CD4-positive, alpha-beta T cell (primary cell): ENCODE measurements at regions not wholly inside any gene's neighbourhood (a gene's known extent, or its start where the extent isn't known, plus 50 kb on each side); places are given as distances from the start of the nearest gene placed in this dataset.

Experiments
- ATAC-seq: fragments of 200-7000 bp; cut with Tn5 transposase; one replicate; pipeline ENCODE4 v1.10.0; 2022; ENCODE audit warnings: mild to moderate bottlenecking; ENCODE audit not compliant: poor library complexity
- CTCF ChIA-PET: fragments of 350-600 bp; sonication (Branson Sonifier 250); formaldehyde crosslinking; loops from one replicate; lab custom pipeline; 2021; ENCODE audit warnings: antibody characterized with exemption, inconsistent platforms; lab: Charles Lee
- POLR2A ChIA-PET: fragments of 350-600 bp; sonication (Branson Sonifier 250); formaldehyde crosslinking; loops from one replicate; lab custom pipeline; 2021; ENCODE audit warnings: antibody characterized with exemption, inconsistent platforms; lab: Charles Lee
- DNase-seq, 14 experiments: peaks; one replicate each; pipeline ENCODE4 v3.0.0-alpha.2; 2013 to 2020; ENCODE audit warnings: mixed read lengths in 2 of 14
- H3K27ac ChIP-seq, 2 donors: one replicate each; pipeline versions ENCODE4 v1.5.1 to v1.7.0; 2013; ENCODE audit warnings: low read length in 2 of 2, low read depth in 1 of 2, mild to moderate bottlenecking in 1 of 2
- H3K27me3 ChIP-seq, 2 experiments: 1 replicate in 1 of 2; 2 replicates in 1 of 2; pipeline versions ENCODE4 v1.6.1 to v1.7.0; 2013; ENCODE audit warnings: low read length in 2 of 2, control low read depth in 1 of 2, mild to moderate bottlenecking in 1 of 2, moderate library complexity in 1 of 2; ENCODE audit not compliant: insufficient read depth in 2 of 2, control insufficient read depth in 1 of 2
- H3K36me3 ChIP-seq: one replicate; pipeline ENCODE4 v1.6.1; 2013; ENCODE audit warnings: low read length, control low read depth; ENCODE audit not compliant: insufficient read depth
- H3K4me1 ChIP-seq: one replicate; pipeline ENCODE4 v1.6.1; 2013; ENCODE audit warnings: low read length, control low read depth; ENCODE audit not compliant: insufficient read depth
- H3K4me3 ChIP-seq: one replicate; pipeline ENCODE4 v1.5.1; 2013; ENCODE audit warnings: mild to moderate bottlenecking, low read length, moderate library complexity
- H3K9me3 ChIP-seq, 2 experiments: 1 replicate in 1 of 2; 2 replicates in 1 of 2; pipeline versions ENCODE4 v1.6.1 to v1.7.0; 2013; ENCODE audit warnings: low read length in 2 of 2, mild to moderate bottlenecking in 2 of 2, control low read depth in 1 of 2, moderate library complexity in 1 of 2; ENCODE audit not compliant: control insufficient read depth in 1 of 2, insufficient read depth in 1 of 2
- H3K27ac Mint-ChIP-seq: one replicate; pipeline ENCODE4 v1.8.0; 2020; ENCODE audit warnings: mixed read lengths
- H3K27me3 Mint-ChIP-seq: one replicate; pipeline ENCODE4 v1.8.0; 2021; ENCODE audit warnings: mixed read lengths
- H3K36me3 Mint-ChIP-seq: one replicate; pipeline ENCODE4 v1.8.0; 2021; ENCODE audit warnings: low read depth, mixed read lengths
- H3K4me1 Mint-ChIP-seq: one replicate; pipeline ENCODE4 v1.8.0; 2021; ENCODE audit warnings: low read depth, mixed read lengths
- H3K4me3 Mint-ChIP-seq: one replicate; pipeline ENCODE4 v1.8.0; 2020; ENCODE audit warnings: mild to moderate bottlenecking, mixed read lengths
- H3K9me3 Mint-ChIP-seq: one replicate; pipeline ENCODE4 v1.8.0; 2020; ENCODE audit warnings: mixed read lengths
- intact Hi-C, 2 experiments: fragments of 100-400 bp; cut with DNase I in 1 of 2; cut with micrococcal nuclease in 1 of 2; formaldehyde crosslinking; loops; one replicate each; pipeline versions ENCODE4 v1.15.1 to v1.9.0; 2023 to 2025; cut with DNase I, micrococcal nuclease
- TF ChIP-seq, protein P1 (sequence below): fragments of 200-600 bp; IDR thresholded peaks from one replicate; pipeline ENCODE4 v1.8.0; 2022; ENCODE audit warnings: antibody characterized with exemption, mild to moderate bottlenecking

DNA sequence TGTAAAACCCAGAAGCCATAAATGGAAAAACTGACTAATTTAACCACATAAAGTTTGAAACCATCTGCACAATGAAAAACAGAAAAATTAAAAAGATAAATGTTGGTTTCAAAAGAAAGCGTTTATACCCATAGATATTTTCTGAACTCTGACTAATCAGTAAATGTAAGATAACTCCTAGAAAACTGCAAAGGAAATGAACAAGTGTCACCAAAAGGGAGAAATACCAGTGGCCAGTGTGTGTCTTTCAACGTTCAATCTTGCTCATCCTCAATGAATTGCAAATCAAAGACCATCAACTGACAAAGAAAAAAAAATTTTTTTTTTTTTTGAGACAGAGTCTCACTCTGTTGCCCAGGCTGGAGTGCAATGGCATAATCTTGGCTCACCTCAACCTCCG, 180.1 kb downstream of the SYK start:
- ChIA-PET POLR2A (no interaction called here), CTCF (interaction anchor here (0.6 kb wide), 1 partner anchor 43 kb away, joined by 3 read pairs; no protein-coding TSS in a partner anchor)
- Histone ChIP-seq H3K4me1 (no peaks in the 10 kb centered on the region), H3K36me3 (no peaks in the 10 kb centered on the region), H3K27ac (no peak overlapping the region), H3K4me3 (no peak overlapping the region), H3K27me3 (peaks cover 0 to 3% of the 10 kb centered on the region in 2 experiments), H3K9me3 (no peaks in the 10 kb centered on the region)
- Mint-ChIP-seq H3K27ac (no peak overlapping the region), H3K9me3 (no peaks in the 10 kb centered on the region), H3K4me3 (no peak overlapping the region), H3K36me3 (no peaks in the 10 kb centered on the region), H3K4me1 (no peaks in the 10 kb centered on the region), H3K27me3 (peaks cover 8% of the 10 kb centered on the region)
- no peak for ATAC-seq
- intact Hi-C loops, result no loop called here
- no peak for DNase-seq
- TF ChIP-seq, protein P1, sequence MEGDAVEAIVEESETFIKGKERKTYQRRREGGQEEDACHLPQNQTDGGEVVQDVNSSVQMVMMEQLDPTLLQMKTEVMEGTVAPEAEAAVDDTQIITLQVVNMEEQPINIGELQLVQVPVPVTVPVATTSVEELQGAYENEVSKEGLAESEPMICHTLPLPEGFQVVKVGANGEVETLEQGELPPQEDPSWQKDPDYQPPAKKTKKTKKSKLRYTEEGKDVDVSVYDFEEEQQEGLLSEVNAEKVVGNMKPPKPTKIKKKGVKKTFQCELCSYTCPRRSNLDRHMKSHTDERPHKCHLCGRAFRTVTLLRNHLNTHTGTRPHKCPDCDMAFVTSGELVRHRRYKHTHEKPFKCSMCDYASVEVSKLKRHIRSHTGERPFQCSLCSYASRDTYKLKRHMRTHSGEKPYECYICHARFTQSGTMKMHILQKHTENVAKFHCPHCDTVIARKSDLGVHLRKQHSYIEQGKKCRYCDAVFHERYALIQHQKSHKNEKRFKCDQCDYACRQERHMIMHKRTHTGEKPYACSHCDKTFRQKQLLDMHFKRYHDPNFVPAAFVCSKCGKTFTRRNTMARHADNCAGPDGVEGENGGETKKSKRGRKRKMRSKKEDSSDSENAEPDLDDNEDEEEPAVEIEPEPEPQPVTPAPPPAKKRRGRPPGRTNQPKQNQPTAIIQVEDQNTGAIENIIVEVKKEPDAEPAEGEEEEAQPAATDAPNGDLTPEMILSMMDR, result no peak

DNA sequence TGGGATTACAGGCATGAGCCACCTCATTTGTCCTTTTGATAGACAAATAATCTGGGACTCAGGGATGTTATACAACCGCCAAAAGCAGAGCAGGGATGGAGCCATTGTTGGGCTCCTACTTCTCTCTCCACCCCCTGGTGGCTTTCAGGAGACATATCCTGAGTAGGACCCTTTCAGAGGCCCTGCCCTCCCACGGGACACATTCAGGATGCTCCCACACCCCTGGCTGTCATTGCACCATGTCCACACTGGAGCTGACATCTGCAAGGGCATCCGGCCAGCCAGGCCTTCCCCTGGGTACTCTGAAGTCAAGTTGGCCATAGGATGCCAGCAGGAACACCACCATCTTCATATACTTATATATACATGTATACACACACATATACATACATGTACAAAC, 181.8 kb downstream of the SYK start:
- CTCF ChIA-PET, result no interaction called here
- Histone ChIP-seq H3K4me1 (no peaks in the 10 kb centered on the region), H3K27ac (no peak overlapping the region)

DNA sequence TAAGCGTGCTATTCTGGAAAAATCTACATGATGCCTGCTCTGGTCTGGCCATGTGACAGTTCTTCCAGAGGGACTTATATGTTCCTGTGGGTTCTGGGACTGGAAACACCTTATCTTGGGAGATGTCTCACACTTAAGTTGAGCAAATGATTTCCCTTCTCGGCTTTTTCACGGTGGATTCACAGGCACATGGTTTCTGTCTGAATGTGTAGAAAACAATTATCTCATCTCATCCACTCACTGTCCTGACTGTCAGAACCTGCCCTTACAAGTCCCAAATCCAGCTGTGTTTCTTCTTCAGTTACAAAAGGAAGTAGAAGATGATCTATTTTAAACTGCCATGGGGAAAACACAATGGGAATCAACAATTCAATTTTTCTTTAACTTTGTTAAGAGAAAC, 184.0 kb downstream of the SYK start:
- Histone ChIP-seq H3K36me3 (no peaks in the 10 kb centered on the region), H3K27me3 (peaks cover 0 to 3% of the 10 kb centered on the region in 2 experiments), H3K27ac (no peak overlapping the region), H3K4me3 (no peak overlapping the region), H3K9me3 (no peaks in the 10 kb centered on the region), H3K4me1 (no peaks in the 10 kb centered on the region)
- no peaks in the 10 kb centered on the region for H3K4me1 Mint-ChIP-seq
- H3K27me3 Mint-ChIP-seq, result peaks cover 8% of the 10 kb centered on the region
- intact Hi-C loops, result no loop called here
- no peaks in the 10 kb centered on the region for H3K9me3 Mint-ChIP-seq
- H3K27ac Mint-ChIP-seq, result no peak overlapping the region
- H3K36me3 Mint-ChIP-seq, result no peaks in the 10 kb centered on the region
- DNase-seq (no peak), ATAC-seq (no peak)
- ChIA-PET CTCF (no interaction called here), POLR2A (no interaction called here)
- TF ChIP-seq, protein P1, result no peak
- no peak overlapping the region for H3K4me3 Mint-ChIP-seq

More for the DNA sequence above, 181.8 kb downstream of the SYK start:
- H3K36me3 Mint-ChIP-seq, result no peaks in the 10 kb centered on the region
- Histone ChIP-seq H3K27me3 (peaks cover 0 to 3% of the 10 kb centered on the region in 2 experiments), H3K36me3 (no peaks in the 10 kb centered on the region), H3K4me3 (no peak overlapping the region), H3K9me3 (no peaks in the 10 kb centered on the region)
- H3K27me3 Mint-ChIP-seq, result peaks cover 8% of the 10 kb centered on the region
- H3K4me3 Mint-ChIP-seq, result no peak overlapping the region
- POLR2A ChIA-PET, result no interaction called here
- DNase-seq (no peak), ATAC-seq (no peak)
- intact Hi-C loops, result no loop called here
- TF ChIP-seq, protein P1, result no peak
- no peaks in the 10 kb centered on the region for H3K4me1 Mint-ChIP-seq
- no peak overlapping the region for H3K27ac Mint-ChIP-seq
- H3K9me3 Mint-ChIP-seq, result no peaks in the 10 kb centered on the region
